CD14-positive monocyte (primary cell): ENCODE measurements at regions not wholly inside any gene's neighbourhood (a gene's known extent, or its start where the extent isn't known, plus 50 kb on each side); places are given as distances from the start of the nearest gene placed in this dataset.

Experiments used
- DNase-seq, 3 donors: peaks; one replicate each; pipeline ENCODE4 v3.0.0-alpha.2; 2011 to 2022
- H2AFZ ChIP-seq: 2 replicates; pipeline ENCODE4 v1.6.0; 2012; ENCODE audit warnings: mild to moderate bottlenecking, low read depth, low read length, inconsistent platforms; ENCODE audit not compliant: insufficient read depth, poor library complexity, severe bottlenecking
- H3K27ac ChIP-seq, 2 donors: 1 replicate in 1 of 2; 2 replicates in 1 of 2; pipeline ENCODE4 v1.5.1; 2012 to 2013; ENCODE audit warnings: low read length in 2 of 2, control low read depth in 1 of 2, inconsistent platforms in 1 of 2, low read depth in 1 of 2, mild to moderate bottlenecking in 1 of 2
- H3K27me3 ChIP-seq, 2 donors: one replicate each; pipeline versions ENCODE4 v1.6.0 to v1.6.1; 2011 to 2013; ENCODE audit warnings: low read length in 2 of 2; ENCODE audit not compliant: control insufficient read depth in 2 of 2, insufficient read depth in 2 of 2
- H3K36me3 ChIP-seq, 2 donors: replicated peaks in 1 of 2; 1 replicate in 1 of 2; 2 replicates in 1 of 2; pipeline versions ENCODE4 v1.5.1 to v1.6.1; 2012 to 2013; ENCODE audit warnings: low read length in 2 of 2, control low read depth in 1 of 2, inconsistent platforms in 1 of 2, mild to moderate bottlenecking in 1 of 2; ENCODE audit not compliant: insufficient read depth in 2 of 2, control insufficient read depth in 1 of 2
- H3K4me1 ChIP-seq, 2 donors: 1 replicate in 1 of 2; 2 replicates in 1 of 2; pipeline versions ENCODE4 v1.5.1 to v1.6.1; 2012 to 2013; ENCODE audit warnings: low read length in 2 of 2, control low read depth in 1 of 2, inconsistent platforms in 1 of 2, mild to moderate bottlenecking in 1 of 2, moderate library complexity in 1 of 2; ENCODE audit not compliant: insufficient read depth in 2 of 2, control insufficient read depth in 1 of 2
- H3K4me2 ChIP-seq: replicated peaks from 2 replicates; pipeline ENCODE3; 2012; ENCODE audit warnings: low read length, moderate library complexity, mild to moderate bottlenecking; ENCODE audit not compliant: poor library complexity, severe bottlenecking; ENCODE audit errors: extremely low read depth
- H3K4me3 ChIP-seq, 3 experiments: fragments of 200-600 bp in 1 of 3; sonication (generic) in 1 of 3; replicated peaks in 1 of 3; 1 replicate in 2 of 3; 2 replicates in 1 of 3; pipeline ENCODE4 v1.5.1; 2011 to 2013; ENCODE audit warnings: low read length in 3 of 3, mild to moderate bottlenecking in 3 of 3, control low read depth in 2 of 3, low read depth in 2 of 3, inconsistent platforms in 1 of 3, moderate library complexity in 1 of 3
- H3K79me2 ChIP-seq: 2 replicates; pipeline ENCODE4 v1.6.0; 2012; ENCODE audit warnings: mild to moderate bottlenecking, control low read depth, inconsistent platforms, low read length, moderate library complexity; ENCODE audit not compliant: insufficient read depth
- H3K9ac ChIP-seq: 2 replicates; pipeline ENCODE4 v1.6.0; 2017; ENCODE audit warnings: low read length, mild to moderate bottlenecking; ENCODE audit not compliant: insufficient read depth, poor library complexity, severe bottlenecking
- H3K9me3 ChIP-seq, 2 donors: replicated peaks in 1 of 2; 1 replicate in 1 of 2; 2 replicates in 1 of 2; pipeline versions ENCODE4 v1.5.1 to v1.6.1; 2012 to 2013; ENCODE audit warnings: low read length in 2 of 2, control low read depth in 1 of 2; ENCODE audit not compliant: control insufficient read depth in 1 of 2, insufficient read depth in 1 of 2
- H4K20me1 ChIP-seq: 2 replicates; pipeline ENCODE4 v1.6.0; 2012; ENCODE audit warnings: mild to moderate bottlenecking, low read length, control low read depth, moderate library complexity; ENCODE audit not compliant: insufficient read depth
- H3K27ac Mint-ChIP-seq, 7 donors: one replicate each; pipeline ENCODE4 v1.8.0; 2020; ENCODE audit warnings: mild to moderate bottlenecking in 7 of 7, mixed read lengths in 7 of 7, moderate library complexity in 6 of 7, inconsistent platforms in 2 of 7
- H3K27me3 Mint-ChIP-seq, 3 donors: one replicate each; pipeline ENCODE4 v1.8.0; 2021 to 2022; ENCODE audit warnings: low read depth in 3 of 3, mild to moderate bottlenecking in 3 of 3, mixed read lengths in 3 of 3, moderate library complexity in 3 of 3, inconsistent platforms in 1 of 3
- H3K36me3 Mint-ChIP-seq, 2 donors: one replicate each; pipeline ENCODE4 v1.8.0; 2020; ENCODE audit warnings: mixed read lengths in 2 of 2, inconsistent platforms in 1 of 2, mild to moderate bottlenecking in 1 of 2
- H3K4me1 Mint-ChIP-seq: one replicate; pipeline ENCODE4 v1.8.0; 2020; ENCODE audit warnings: mild to moderate bottlenecking, mixed read lengths
- H3K4me3 Mint-ChIP-seq, 2 donors: one replicate each; pipeline ENCODE4 v1.8.0; 2020; ENCODE audit warnings: mild to moderate bottlenecking in 2 of 2, mixed read lengths in 2 of 2, moderate library complexity in 1 of 2
- H3K9me3 Mint-ChIP-seq, 7 donors: one replicate each; pipeline ENCODE4 v1.8.0; 2020 to 2022; ENCODE audit warnings: mixed read lengths in 7 of 7, mild to moderate bottlenecking in 6 of 7, moderate library complexity in 6 of 7, inconsistent platforms in 2 of 7
- WGBS: methylation state at CpG from one replicate; pipeline ENCODE4 v1.1.5; 2013; ENCODE audit warnings: missing lambda C conversion rate; ENCODE audit not compliant: insufficient coverage; 5-methylcytosine and 5-hydroxymethylcytosine counted together
- intact Hi-C, 2 donors: fragments of 100-400 bp; cut with micrococcal nuclease; formaldehyde crosslinking; loops; one replicate each; pipeline versions ENCODE4 v1.15.0 to v1.15.1; 2023
- TF ChIP-seq, protein P1 (sequence below): fragments of 200-600 bp; IDR thresholded peaks from one replicate; pipeline ENCODE4 v1.8.0; 2022; ENCODE audit warnings: antibody characterized with exemption, mild to moderate bottlenecking

DNA sequence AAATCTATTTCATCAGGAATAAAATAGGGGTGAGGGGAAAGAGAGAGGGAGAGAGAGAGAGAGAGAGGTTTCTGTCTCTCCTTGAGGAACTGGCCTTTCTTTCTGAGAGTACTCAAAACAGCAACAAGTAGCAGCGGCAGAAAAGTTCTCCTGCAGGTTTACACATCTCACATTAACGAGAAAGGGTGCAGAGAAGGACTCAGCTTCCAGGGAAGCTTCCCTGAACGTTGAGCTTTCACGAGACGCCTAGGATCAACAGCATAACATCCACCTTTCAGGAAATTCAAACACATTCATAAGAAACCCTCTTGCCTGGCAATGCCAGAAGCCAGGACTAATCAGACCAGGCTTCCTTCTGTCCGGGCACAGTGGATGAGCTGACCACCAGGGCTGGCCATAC is 162.9 kb downstream of the ZDHHC21 start:
- intact Hi-C loops: no loop called here
- Histone ChIP-seq H3K9me3 (no peaks in the 10 kb centered on the region), H3K4me1 (no peaks in the 10 kb centered on the region), H2AFZ (no peak overlapping the region), H3K36me3 (no peaks in the 10 kb centered on the region), H3K9ac (no peak overlapping the region), H3K27ac (no peak overlapping the region), H3K27me3 (no peaks in the 10 kb centered on the region), H3K79me2 (no peaks in the 10 kb centered on the region), H3K4me3 (no peak overlapping the region), H3K4me2 (no peak overlapping the region), H4K20me1 (no peaks in the 10 kb centered on the region)
- WGBS: 80% methylated on average over 6 of the region's 6 CpGs
- Mint-ChIP-seq H3K4me1 (no peaks in the 10 kb centered on the region), H3K27ac (no peak overlapping the region), H3K36me3 (no peaks in the 10 kb centered on the region), H3K4me3 (no peak overlapping the region), H3K9me3 (peaks cover 0 to 4% (median 0%) of the 10 kb centered on the region in 7 donors), H3K27me3 (peaks cover 0 to 6% (median 1%) of the 10 kb centered on the region in 3 donors)
- TF ChIP-seq, protein P1, sequence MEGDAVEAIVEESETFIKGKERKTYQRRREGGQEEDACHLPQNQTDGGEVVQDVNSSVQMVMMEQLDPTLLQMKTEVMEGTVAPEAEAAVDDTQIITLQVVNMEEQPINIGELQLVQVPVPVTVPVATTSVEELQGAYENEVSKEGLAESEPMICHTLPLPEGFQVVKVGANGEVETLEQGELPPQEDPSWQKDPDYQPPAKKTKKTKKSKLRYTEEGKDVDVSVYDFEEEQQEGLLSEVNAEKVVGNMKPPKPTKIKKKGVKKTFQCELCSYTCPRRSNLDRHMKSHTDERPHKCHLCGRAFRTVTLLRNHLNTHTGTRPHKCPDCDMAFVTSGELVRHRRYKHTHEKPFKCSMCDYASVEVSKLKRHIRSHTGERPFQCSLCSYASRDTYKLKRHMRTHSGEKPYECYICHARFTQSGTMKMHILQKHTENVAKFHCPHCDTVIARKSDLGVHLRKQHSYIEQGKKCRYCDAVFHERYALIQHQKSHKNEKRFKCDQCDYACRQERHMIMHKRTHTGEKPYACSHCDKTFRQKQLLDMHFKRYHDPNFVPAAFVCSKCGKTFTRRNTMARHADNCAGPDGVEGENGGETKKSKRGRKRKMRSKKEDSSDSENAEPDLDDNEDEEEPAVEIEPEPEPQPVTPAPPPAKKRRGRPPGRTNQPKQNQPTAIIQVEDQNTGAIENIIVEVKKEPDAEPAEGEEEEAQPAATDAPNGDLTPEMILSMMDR: no peak
- DNase-seq: no peak

DNA sequence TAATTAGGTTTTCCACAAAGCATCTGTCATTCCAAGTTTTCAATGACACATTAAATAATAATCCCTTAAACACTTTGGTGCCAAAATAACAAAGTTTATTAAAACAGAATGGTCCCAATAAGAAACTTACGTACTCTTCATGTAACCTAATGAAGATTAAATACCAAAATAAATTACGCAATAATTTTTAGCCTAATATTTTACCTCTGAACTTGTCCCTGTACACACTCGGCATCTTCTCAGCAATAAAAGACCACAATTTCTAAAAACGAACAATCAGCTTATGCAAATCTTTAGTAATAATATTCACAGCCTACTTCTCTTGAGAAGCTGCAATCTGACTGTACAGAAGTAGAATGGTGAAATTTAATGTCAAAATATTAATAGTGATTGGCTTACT is 163.6 kb downstream of the ZDHHC21 start:
- H2AFZ ChIP-seq: no peak overlapping the region
- no peak overlapping the region for H3K27ac Mint-ChIP-seq

More for the DNA sequence above, 163.6 kb downstream of the ZDHHC21 start:
- Histone ChIP-seq H3K36me3 (no peaks in the 10 kb centered on the region), H3K4me2 (no peak overlapping the region), H3K4me1 (no peaks in the 10 kb centered on the region), H3K27ac (no peak overlapping the region), H3K9ac (no peak overlapping the region), H3K79me2 (no peaks in the 10 kb centered on the region), H3K4me3 (no peak overlapping the region), H4K20me1 (no peaks in the 10 kb centered on the region), H3K9me3 (no peaks in the 10 kb centered on the region), H3K27me3 (no peaks in the 10 kb centered on the region)
- no peaks in the 10 kb centered on the region for H3K36me3 Mint-ChIP-seq
- no peak overlapping the region for H3K4me3 Mint-ChIP-seq
- intact Hi-C loops: no loop called here
- WGBS: 93% methylated on average over 3 of the region's 4 CpGs
- DNase-seq: no peak
- H3K27me3 Mint-ChIP-seq: peaks cover 1 to 4% (median 1%) of the 10 kb centered on the region in 3 donors
- peaks cover 0 to 4% (median 0%) of the 10 kb centered on the region in 7 donors for H3K9me3 Mint-ChIP-seq
- TF ChIP-seq, protein P1: no peak
- H3K4me1 Mint-ChIP-seq: no peaks in the 10 kb centered on the region
